ENCODE measurements at regions not wholly inside any gene's neighbourhood (a gene's known extent, or its start where the extent isn't known, plus 50 kb on each side); places are given as distances from the start of the nearest gene placed in this dataset.

DNA sequence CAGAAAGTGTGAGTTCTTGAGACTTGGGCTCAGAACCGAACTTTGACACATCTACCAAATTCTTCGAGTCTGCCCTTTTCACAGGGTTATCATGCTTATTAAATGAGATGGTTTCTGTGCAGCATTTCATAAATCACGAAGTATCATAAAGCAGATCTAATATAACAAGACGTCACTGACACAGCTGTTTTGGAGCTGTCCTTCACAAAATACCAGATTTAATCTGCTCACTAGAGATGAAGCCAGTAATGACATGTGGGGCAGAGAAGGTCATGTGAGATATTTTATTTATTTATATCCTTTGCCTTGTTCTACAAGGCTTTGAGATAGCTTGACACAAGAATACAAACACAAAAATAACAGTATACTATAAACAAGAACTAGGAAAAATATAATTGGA, 127.0 kb downstream of the RPAP3 start:
- TF ChIP-seq, protein P1, sequence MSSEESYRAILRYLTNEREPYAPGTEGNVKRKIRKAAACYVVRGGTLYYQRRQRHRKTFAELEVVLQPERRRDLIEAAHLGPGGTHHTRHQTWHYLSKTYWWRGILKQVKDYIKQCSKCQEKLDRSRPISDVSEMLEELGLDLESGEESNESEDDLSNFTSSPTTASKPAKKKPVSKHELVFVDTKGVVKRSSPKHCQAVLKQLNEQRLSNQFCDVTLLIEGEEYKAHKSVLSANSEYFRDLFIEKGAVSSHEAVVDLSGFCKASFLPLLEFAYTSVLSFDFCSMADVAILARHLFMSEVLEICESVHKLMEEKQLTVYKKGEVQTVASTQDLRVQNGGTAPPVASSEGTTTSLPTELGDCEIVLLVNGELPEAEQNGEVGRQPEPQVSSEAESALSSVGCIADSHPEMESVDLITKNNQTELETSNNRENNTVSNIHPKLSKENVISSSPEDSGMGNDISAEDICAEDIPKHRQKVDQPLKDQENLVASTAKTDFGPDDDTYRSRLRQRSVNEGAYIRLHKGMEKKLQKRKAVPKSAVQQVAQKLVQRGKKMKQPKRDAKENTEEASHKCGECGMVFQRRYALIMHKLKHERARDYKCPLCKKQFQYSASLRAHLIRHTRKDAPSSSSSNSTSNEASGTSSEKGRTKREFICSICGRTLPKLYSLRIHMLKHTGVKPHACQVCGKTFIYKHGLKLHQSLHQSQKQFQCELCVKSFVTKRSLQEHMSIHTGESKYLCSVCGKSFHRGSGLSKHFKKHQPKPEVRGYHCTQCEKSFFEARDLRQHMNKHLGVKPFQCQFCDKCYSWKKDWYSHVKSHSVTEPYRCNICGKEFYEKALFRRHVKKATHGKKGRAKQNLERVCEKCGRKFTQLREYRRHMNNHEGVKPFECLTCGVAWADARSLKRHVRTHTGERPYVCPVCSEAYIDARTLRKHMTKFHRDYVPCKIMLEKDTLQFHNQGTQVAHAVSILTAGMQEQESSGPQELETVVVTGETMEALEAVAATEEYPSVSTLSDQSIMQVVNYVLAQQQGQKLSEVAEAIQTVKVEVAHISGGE (CRISPR knock-in tag; IDR thresholded peaks at IDR 0.05), result no peak
- TF ChIP-seq, protein P2, sequence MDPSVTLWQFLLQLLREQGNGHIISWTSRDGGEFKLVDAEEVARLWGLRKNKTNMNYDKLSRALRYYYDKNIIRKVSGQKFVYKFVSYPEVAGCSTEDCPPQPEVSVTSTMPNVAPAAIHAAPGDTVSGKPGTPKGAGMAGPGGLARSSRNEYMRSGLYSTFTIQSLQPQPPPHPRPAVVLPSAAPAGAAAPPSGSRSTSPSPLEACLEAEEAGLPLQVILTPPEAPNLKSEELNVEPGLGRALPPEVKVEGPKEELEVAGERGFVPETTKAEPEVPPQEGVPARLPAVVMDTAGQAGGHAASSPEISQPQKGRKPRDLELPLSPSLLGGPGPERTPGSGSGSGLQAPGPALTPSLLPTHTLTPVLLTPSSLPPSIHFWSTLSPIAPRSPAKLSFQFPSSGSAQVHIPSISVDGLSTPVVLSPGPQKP (IDR thresholded peaks at IDR 0.05; ENCODE audit: low read depth, low read length), result no peak
- TF ChIP-seq, protein P3, sequence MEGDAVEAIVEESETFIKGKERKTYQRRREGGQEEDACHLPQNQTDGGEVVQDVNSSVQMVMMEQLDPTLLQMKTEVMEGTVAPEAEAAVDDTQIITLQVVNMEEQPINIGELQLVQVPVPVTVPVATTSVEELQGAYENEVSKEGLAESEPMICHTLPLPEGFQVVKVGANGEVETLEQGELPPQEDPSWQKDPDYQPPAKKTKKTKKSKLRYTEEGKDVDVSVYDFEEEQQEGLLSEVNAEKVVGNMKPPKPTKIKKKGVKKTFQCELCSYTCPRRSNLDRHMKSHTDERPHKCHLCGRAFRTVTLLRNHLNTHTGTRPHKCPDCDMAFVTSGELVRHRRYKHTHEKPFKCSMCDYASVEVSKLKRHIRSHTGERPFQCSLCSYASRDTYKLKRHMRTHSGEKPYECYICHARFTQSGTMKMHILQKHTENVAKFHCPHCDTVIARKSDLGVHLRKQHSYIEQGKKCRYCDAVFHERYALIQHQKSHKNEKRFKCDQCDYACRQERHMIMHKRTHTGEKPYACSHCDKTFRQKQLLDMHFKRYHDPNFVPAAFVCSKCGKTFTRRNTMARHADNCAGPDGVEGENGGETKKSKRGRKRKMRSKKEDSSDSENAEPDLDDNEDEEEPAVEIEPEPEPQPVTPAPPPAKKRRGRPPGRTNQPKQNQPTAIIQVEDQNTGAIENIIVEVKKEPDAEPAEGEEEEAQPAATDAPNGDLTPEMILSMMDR (IDR thresholded peaks at IDR 0.05 in 2 of 3, conservative IDR thresholded peaks at IDR 0.05 in 1 of 3; ENCODE audit: control insufficient read depth in 2 of 3, extremely low read depth in 1 of 3, insufficient read depth in 1 of 3, low read depth in 3 of 3, low read length in 3 of 3), result no peak
- ChIA-PET SMC1A (ENCODE audit: uncharacterized antibody, unreplicated experiment) (no interaction called here), RAD21 (ENCODE audit: unreplicated experiment) (no interaction called here), POLR2A (no interaction called here), CTCF (no interaction called here)
- no peak overlapping the region for H2AFZ ChIP-seq (ENCODE audit: control insufficient read depth, low read depth, low read length)
- H3K4me2 ChIP-seq (ENCODE audit: control insufficient read depth, insufficient read depth), result no peak overlapping the region
- no peak overlapping the region for H3K27ac ChIP-seq (ENCODE audit: control insufficient read depth, insufficient read depth)
- H3K9ac ChIP-seq (ENCODE audit: control insufficient read depth, insufficient read depth, low read length), result no peak overlapping the region
- H3K4me1 ChIP-seq (ENCODE audit: control insufficient read depth, insufficient read depth, low read length), result no peaks in the 10 kb centered on the region
- FAIRE-seq, result no peak
- H3K79me2 ChIP-seq (ENCODE audit: control insufficient read depth, insufficient read depth, low read length), result no peaks in the 10 kb centered on the region
- ATAC-seq, result no peak
- no TSS peak for BruUV-seq (replicated peaks)
- WGBS (ENCODE audit: insufficient coverage, insufficient replicate concordance, low lambda C conversion rate, missing lambda C conversion rate), result 40% methylated on average over 4 of the region's 4 CpGs
- H3K36me3 ChIP-seq (ENCODE audit: control insufficient read depth in 2 of 2, insufficient read depth in 2 of 2, low read length in 1 of 2), result no peaks in the 10 kb centered on the region
- no peaks in the 10 kb centered on the region for H4K20me1 ChIP-seq (ENCODE audit: control insufficient read depth, insufficient read depth)
- intact Hi-C loops (cut with micrococcal nuclease; ENCODE audit: unreplicated experiment) (no loop called here), in situ Hi-C loops (cut with MboI) (no loop called here)
- no peaks in the 10 kb centered on the region for H3K27me3 ChIP-seq (replicated peaks in 1 of 2; ENCODE audit: control insufficient read depth in 2 of 2, insufficient read depth in 2 of 2, low read length in 1 of 2)
- no peak for DNase-seq (ENCODE audit: low read depth, low spot score)
- H3K9me3 ChIP-seq (replicated peaks; ENCODE audit: control insufficient read depth, insufficient read depth, low read length), result no peaks in the 10 kb centered on the region
- no peak overlapping the region for H3K4me3 ChIP-seq

Data from GM12878 (cell line).